GM06990 (cell line): ENCODE measurements at regions not wholly inside any gene's neighbourhood (a gene's known extent, or its start where the extent isn't known, plus 50 kb on each side); places are given as distances from the start of the nearest gene placed in this dataset.
"Not testable (repeated sequence)": the region's sequence is repeated elsewhere in the genome, so short reads cannot be mapped to it uniquely, and the experiment has no call there.

Source experiments
- DNase-seq: peaks from one replicate; pipeline ENCODE4 v3.0.0-alpha.2; 2011; ENCODE audit not compliant: insufficient read length; ENCODE audit errors: extremely low read depth
- H3K27me3 ChIP-seq: replicated peaks from 2 replicates; pipeline ENCODE4 v1.6.0; 2011; ENCODE audit warnings: low read length; ENCODE audit not compliant: control insufficient read depth, insufficient read depth
- H3K36me3 ChIP-seq: 2 replicates; pipeline ENCODE4 v1.5.1; 2011; ENCODE audit warnings: low read length; ENCODE audit not compliant: control insufficient read depth, insufficient read depth
- H3K4me3 ChIP-seq: replicated peaks from 2 replicates; pipeline ENCODE4 v1.5.1; 2011; ENCODE audit warnings: low read depth, mild to moderate bottlenecking, control low read depth, low read length
- TF ChIP-seq, protein P1 (sequence below): IDR thresholded peaks from 2 replicates; pipeline ENCODE4 v1.5.1; 2011; ENCODE audit warnings: low read length, control low read depth, mild to moderate bottlenecking, inconsistent platforms; ENCODE audit not compliant: insufficient read depth, poor library complexity, severe bottlenecking

DNA sequence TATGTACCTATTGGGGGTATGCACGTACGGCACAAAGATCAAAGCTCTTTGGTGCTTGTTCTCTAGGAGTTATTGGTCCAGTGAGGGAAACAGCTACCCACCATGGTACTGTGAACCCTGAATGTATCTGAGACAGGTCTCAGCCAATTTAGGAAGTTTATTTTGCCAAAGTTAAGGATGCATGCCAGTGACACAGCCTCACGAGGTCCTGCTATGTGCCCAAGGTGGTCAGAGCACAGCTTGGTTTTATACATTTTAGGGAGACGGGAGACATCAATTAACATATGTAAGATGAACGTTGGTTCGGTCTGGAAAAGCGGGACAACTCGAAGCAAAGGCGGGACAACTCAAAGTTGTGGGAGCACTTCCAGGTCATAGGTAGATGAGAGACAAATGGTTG lies 75.8 kb downstream of the SOWAHC start:
- Histone ChIP-seq H3K4me3 (no peak overlapping the region), H3K27me3 (no peaks in the 10 kb centered on the region), H3K36me3 (no peaks in the 10 kb centered on the region)
- DNase-seq, result no peak
- TF ChIP-seq, protein P1, sequence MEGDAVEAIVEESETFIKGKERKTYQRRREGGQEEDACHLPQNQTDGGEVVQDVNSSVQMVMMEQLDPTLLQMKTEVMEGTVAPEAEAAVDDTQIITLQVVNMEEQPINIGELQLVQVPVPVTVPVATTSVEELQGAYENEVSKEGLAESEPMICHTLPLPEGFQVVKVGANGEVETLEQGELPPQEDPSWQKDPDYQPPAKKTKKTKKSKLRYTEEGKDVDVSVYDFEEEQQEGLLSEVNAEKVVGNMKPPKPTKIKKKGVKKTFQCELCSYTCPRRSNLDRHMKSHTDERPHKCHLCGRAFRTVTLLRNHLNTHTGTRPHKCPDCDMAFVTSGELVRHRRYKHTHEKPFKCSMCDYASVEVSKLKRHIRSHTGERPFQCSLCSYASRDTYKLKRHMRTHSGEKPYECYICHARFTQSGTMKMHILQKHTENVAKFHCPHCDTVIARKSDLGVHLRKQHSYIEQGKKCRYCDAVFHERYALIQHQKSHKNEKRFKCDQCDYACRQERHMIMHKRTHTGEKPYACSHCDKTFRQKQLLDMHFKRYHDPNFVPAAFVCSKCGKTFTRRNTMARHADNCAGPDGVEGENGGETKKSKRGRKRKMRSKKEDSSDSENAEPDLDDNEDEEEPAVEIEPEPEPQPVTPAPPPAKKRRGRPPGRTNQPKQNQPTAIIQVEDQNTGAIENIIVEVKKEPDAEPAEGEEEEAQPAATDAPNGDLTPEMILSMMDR, result no peak

- Histone ChIP-seq H3K4me3 (no peak overlapping the region), H3K27me3 (no peaks in the 10 kb centered on the region), H3K36me3 (no peaks in the 10 kb centered on the region)
- DNase-seq, result no peak
- TF ChIP-seq, protein P1, result no peak
Measured at GRCh38 chr2:109690457-109690821, 76.3 kb downstream of the SOWAHC start.

DNA sequence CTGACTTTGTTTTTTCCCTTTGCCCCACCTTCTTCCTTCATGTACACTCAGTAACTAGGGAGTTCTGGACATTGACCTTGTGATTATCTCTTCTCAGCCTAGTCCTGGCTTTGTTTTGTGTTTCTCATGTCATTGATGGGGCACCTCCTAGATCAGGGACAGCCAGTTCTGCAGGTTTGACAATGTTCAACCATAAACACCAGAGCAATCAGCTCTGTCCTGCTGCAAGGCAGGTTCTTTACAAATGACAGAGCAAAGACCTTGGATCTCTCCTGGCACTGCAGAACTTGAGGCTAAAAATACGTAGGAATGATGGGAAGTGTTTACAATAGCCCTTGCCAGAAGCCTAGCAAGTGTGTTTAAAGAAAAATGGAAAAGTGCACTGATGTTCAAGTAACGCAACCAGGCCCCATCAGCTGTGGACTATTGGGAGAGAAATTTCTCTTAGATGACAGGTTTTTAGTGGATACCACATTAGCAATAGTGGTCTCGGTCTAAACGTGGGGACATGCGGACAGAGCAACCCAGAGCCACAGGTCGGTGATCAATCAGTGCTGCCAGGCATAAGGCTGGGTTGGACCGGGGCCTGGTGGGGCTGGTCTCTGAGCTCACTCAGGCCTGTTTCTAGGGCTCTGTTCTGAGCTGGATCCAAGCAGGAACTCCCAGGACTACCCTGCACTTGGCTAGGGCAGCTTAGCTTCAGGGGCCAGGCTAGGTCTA lies 76.8 kb downstream of the SOWAHC start:
- no peak for DNase-seq
- Histone ChIP-seq H3K36me3 (no peaks in the 10 kb centered on the region), H3K27me3 (no peaks in the 10 kb centered on the region), H3K4me3 (no peak overlapping the region)
- TF ChIP-seq, protein P1, result no peak

- no peak for DNase-seq
- Histone ChIP-seq H3K27me3 (no peaks in the 10 kb centered on the region), H3K4me3 (no peak overlapping the region), H3K36me3 (no peaks in the 10 kb centered on the region)
- TF ChIP-seq, protein P1, result no peak
Measured at GRCh38 chr2:109692013-109692743, 78.0 kb downstream of the SOWAHC start.

- DNase-seq, H3K36me3 ChIP-seq, H3K4me3 ChIP-seq, H3K27me3 ChIP-seq: not testable (repeated sequence)
Measured at GRCh38 chr2:109692831-109693230, 78.7 kb downstream of the SOWAHC start.

- not testable (repeated sequence) for H3K27me3 ChIP-seq, DNase-seq, H3K4me3 ChIP-seq, H3K36me3 ChIP-seq
Measured at GRCh38 chr2:109693292-109693691, 79.1 kb downstream of the SOWAHC start.
